Vagina (tissue), 2 donors: ENCODE measurements at regions not wholly inside any gene's neighbourhood (a gene's known extent, or its start where the extent isn't known, plus 50 kb on each side); places are given as distances from the start of the nearest gene placed in this dataset.

Source experiments
- POLR2A ChIP-seq, 2 donors: fragments of 450-650 bp; IDR thresholded peaks; one replicate each; pipeline ENCODE4 v1.6.1; 2017; ENCODE audit warnings: antibody characterized with exemption in 2 of 2, mild to moderate bottlenecking in 2 of 2, moderate library complexity in 2 of 2
- POLR2AphosphoS5 ChIP-seq, 2 donors: sonication (generic); formaldehyde crosslinking; IDR thresholded peaks; one replicate each; pipeline ENCODE4 v1.9.0; 2017; ENCODE audit warnings: antibody characterized with exemption in 2 of 2, mild to moderate bottlenecking in 2 of 2, low read depth in 1 of 2; ENCODE audit not compliant: insufficient read depth in 1 of 2
- TF ChIP-seq, protein P1 (sequence below), 3 experiments: fragments of 450-650 bp in 2 of 3; fragments of 200-600 bp in 1 of 3; sonication (generic) in 1 of 3; IDR thresholded peaks; one replicate each; pipeline ENCODE4 v1.5.1; 2017 to 2019; ENCODE audit warnings: antibody characterized with exemption in 3 of 3, mild to moderate bottlenecking in 2 of 3, moderate library complexity in 2 of 3

DNA sequence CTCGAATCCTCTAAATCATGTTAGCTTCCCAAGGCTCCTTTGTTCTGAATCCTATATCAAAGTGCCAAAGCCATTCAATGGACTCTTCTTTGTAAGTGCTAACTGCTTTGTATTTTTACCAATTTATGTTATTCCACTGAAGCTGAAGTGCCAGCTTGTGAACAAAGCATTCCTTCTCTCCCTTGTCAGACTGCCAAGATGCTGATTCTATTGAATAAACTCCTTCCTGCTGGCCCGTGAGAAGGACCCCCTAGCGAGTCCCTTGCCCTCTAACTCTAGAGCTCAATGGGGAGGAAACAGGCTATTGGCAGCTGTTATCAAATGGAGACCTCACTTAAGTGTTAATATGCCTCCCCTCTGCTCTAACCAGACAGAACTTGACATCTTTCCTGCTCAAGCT is 1097.9 kb upstream of the CNTNAP5 start:
- TF ChIP-seq, protein P1, sequence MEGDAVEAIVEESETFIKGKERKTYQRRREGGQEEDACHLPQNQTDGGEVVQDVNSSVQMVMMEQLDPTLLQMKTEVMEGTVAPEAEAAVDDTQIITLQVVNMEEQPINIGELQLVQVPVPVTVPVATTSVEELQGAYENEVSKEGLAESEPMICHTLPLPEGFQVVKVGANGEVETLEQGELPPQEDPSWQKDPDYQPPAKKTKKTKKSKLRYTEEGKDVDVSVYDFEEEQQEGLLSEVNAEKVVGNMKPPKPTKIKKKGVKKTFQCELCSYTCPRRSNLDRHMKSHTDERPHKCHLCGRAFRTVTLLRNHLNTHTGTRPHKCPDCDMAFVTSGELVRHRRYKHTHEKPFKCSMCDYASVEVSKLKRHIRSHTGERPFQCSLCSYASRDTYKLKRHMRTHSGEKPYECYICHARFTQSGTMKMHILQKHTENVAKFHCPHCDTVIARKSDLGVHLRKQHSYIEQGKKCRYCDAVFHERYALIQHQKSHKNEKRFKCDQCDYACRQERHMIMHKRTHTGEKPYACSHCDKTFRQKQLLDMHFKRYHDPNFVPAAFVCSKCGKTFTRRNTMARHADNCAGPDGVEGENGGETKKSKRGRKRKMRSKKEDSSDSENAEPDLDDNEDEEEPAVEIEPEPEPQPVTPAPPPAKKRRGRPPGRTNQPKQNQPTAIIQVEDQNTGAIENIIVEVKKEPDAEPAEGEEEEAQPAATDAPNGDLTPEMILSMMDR (IDR thresholded peaks at IDR 0.05), result no peak
- TF ChIP-seq POLR2A (IDR thresholded peaks at IDR 0.05) (no peak), POLR2AphosphoS5 (IDR thresholded peaks at IDR 0.05; ENCODE audit: insufficient read depth in 1 of 2, low read depth in 1 of 2) (no peak)
